ENCODE measurements at regions not wholly inside any gene's neighbourhood (a gene's known extent, or its start where the extent isn't known, plus 50 kb on each side); places are given as distances from the start of the nearest gene placed in this dataset.
"Not testable (repeated sequence)": the region's sequence is repeated elsewhere in the genome, so short reads cannot be mapped to it uniquely, and the experiment has no call there.

- no peak overlapping the region for H3K4me3 ChIP-seq (ENCODE audit: low read depth in 1 of 2, low read length in 2 of 2)
- H3K27me3 ChIP-seq (ENCODE audit: control insufficient read depth in 1 of 2, insufficient read depth in 2 of 2, low read length in 2 of 2): no peaks in the 10 kb centered on the region
- H3K27ac ChIP-seq (ENCODE audit: low read depth in 2 of 2, low read length in 1 of 2): no peak overlapping the region
- H3K4me1 ChIP-seq (ENCODE audit: control insufficient read depth in 2 of 2, insufficient read depth in 2 of 2, low read length in 1 of 2): no peaks in the 10 kb centered on the region
- no peaks in the 10 kb centered on the region for H3K36me3 ChIP-seq (ENCODE audit: control insufficient read depth in 2 of 2, insufficient read depth in 2 of 2, low read length in 1 of 2)
- 73 to 75% methylated on average over 3 of the region's 3 CpGs for WGBS, 2 donors
- peaks cover 0 to 2% of the 10 kb centered on the region in 2 donors for H3K9me3 ChIP-seq (ENCODE audit: control insufficient read depth in 2 of 2, insufficient read depth in 1 of 2, low read depth in 1 of 2, low read length in 1 of 2)
Observed at GRCh38 chr11:90318651-90319050, 95.8 kb upstream of the CHORDC1 start.

- H3K27me3 ChIP-seq (ENCODE audit: control insufficient read depth in 1 of 2, insufficient read depth in 2 of 2, low read length in 2 of 2): no peaks in the 10 kb centered on the region
- no peaks in the 10 kb centered on the region for H3K36me3 ChIP-seq (ENCODE audit: control insufficient read depth in 2 of 2, insufficient read depth in 2 of 2, low read length in 1 of 2)
- H3K9me3 ChIP-seq (ENCODE audit: control insufficient read depth in 2 of 2, insufficient read depth in 1 of 2, low read depth in 1 of 2, low read length in 1 of 2): no peaks in the 10 kb centered on the region
- H3K4me1 ChIP-seq (ENCODE audit: control insufficient read depth in 2 of 2, insufficient read depth in 2 of 2, low read length in 1 of 2): no peaks in the 10 kb centered on the region
- H3K27ac ChIP-seq (ENCODE audit: low read depth in 2 of 2, low read length in 1 of 2): no peak overlapping the region
- H3K4me3 ChIP-seq (ENCODE audit: low read depth in 1 of 2, low read length in 2 of 2): no peak overlapping the region
- 82% methylated on average over 1 of the region's 1 CpG for WGBS, 2 donors
Observed at GRCh38 chr11:90310210-90310609, 87.4 kb upstream of the CHORDC1 start.

- Histone ChIP-seq H3K36me3 (ENCODE audit: control insufficient read depth in 2 of 2, insufficient read depth in 2 of 2, low read length in 1 of 2) (no peaks in the 10 kb centered on the region), H3K4me1 (ENCODE audit: control insufficient read depth in 2 of 2, insufficient read depth in 2 of 2, low read length in 1 of 2) (no peaks in the 10 kb centered on the region), H3K9me3 (ENCODE audit: control insufficient read depth in 2 of 2, insufficient read depth in 1 of 2, low read depth in 1 of 2, low read length in 1 of 2) (no peaks in the 10 kb centered on the region), H3K27ac (ENCODE audit: low read depth in 2 of 2, low read length in 1 of 2) (no peak overlapping the region), H3K27me3 (ENCODE audit: control insufficient read depth in 1 of 2, insufficient read depth in 2 of 2, low read length in 2 of 2) (no peaks in the 10 kb centered on the region), H3K4me3 (ENCODE audit: low read depth in 1 of 2, low read length in 2 of 2) (no peak overlapping the region)
- WGBS, 2 donors: 23 to 31% methylated on average over 2 of the region's 2 CpGs
Observed at GRCh38 chr11:90309693-90310092, 86.8 kb upstream of the CHORDC1 start.

- no peaks in the 10 kb centered on the region for H3K36me3 ChIP-seq (ENCODE audit: control insufficient read depth in 2 of 2, insufficient read depth in 2 of 2, low read length in 1 of 2)
- 83 to 86% methylated on average over 3 of the region's 3 CpGs for WGBS, 2 donors
Observed at GRCh38 chr11:90294526-90294925, 71.7 kb upstream of the CHORDC1 start.

GRCh38 chr11:90294091-90294490, 71.2 kb upstream of the CHORDC1 start:
- Histone ChIP-seq H3K9me3 (ENCODE audit: control insufficient read depth in 2 of 2, insufficient read depth in 1 of 2, low read depth in 1 of 2, low read length in 1 of 2) (no peaks in the 10 kb centered on the region), H3K27ac (ENCODE audit: low read depth in 2 of 2, low read length in 1 of 2) (no peak overlapping the region), H3K27me3 (ENCODE audit: control insufficient read depth in 1 of 2, insufficient read depth in 2 of 2, low read length in 2 of 2) (no peaks in the 10 kb centered on the region), H3K36me3 (ENCODE audit: control insufficient read depth in 2 of 2, insufficient read depth in 2 of 2, low read length in 1 of 2) (no peaks in the 10 kb centered on the region), H3K4me1 (ENCODE audit: control insufficient read depth in 2 of 2, insufficient read depth in 2 of 2, low read length in 1 of 2) (no peaks in the 10 kb centered on the region), H3K4me3 (ENCODE audit: low read depth in 1 of 2, low read length in 2 of 2) (no peak overlapping the region)
- 83 to 89% methylated on average over 2 of the region's 2 CpGs for WGBS, 2 donors

More at GRCh38 chr11:90294526-90294925, 71.7 kb upstream of the CHORDC1 start:
- Histone ChIP-seq H3K27ac (ENCODE audit: low read depth in 2 of 2, low read length in 1 of 2) (no peak overlapping the region), H3K4me3 (ENCODE audit: low read depth in 1 of 2, low read length in 2 of 2) (no peak overlapping the region), H3K4me1 (ENCODE audit: control insufficient read depth in 2 of 2, insufficient read depth in 2 of 2, low read length in 1 of 2) (no peaks in the 10 kb centered on the region), H3K9me3 (ENCODE audit: control insufficient read depth in 2 of 2, insufficient read depth in 1 of 2, low read depth in 1 of 2, low read length in 1 of 2) (no peaks in the 10 kb centered on the region), H3K27me3 (ENCODE audit: control insufficient read depth in 1 of 2, insufficient read depth in 2 of 2, low read length in 2 of 2) (no peaks in the 10 kb centered on the region)

- Histone ChIP-seq H3K36me3 (ENCODE audit: control insufficient read depth in 2 of 2, insufficient read depth in 2 of 2, low read length in 1 of 2) (no peaks in the 10 kb centered on the region), H3K9me3 (ENCODE audit: control insufficient read depth in 2 of 2, insufficient read depth in 1 of 2, low read depth in 1 of 2, low read length in 1 of 2) (no peaks in the 10 kb centered on the region), H3K27me3 (ENCODE audit: control insufficient read depth in 1 of 2, insufficient read depth in 2 of 2, low read length in 2 of 2) (no peaks in the 10 kb centered on the region), H3K4me1 (ENCODE audit: control insufficient read depth in 2 of 2, insufficient read depth in 2 of 2, low read length in 1 of 2) (no peaks in the 10 kb centered on the region), H3K27ac (ENCODE audit: low read depth in 2 of 2, low read length in 1 of 2) (no peak overlapping the region), H3K4me3 (ENCODE audit: low read depth in 1 of 2, low read length in 2 of 2) (no peak overlapping the region)
- WGBS, 2 donors: 44 to 55% methylated on average over 3 of the region's 3 CpGs
Observed at GRCh38 chr11:90288212-90288821, 65.5 kb upstream of the CHORDC1 start.

- WGBS, 2 donors: 78 to 86% methylated on average over 2 of the region's 2 CpGs
- Histone ChIP-seq H3K27me3 (ENCODE audit: control insufficient read depth in 1 of 2, insufficient read depth in 2 of 2, low read length in 2 of 2) (no peaks in the 10 kb centered on the region), H3K4me1 (ENCODE audit: control insufficient read depth in 2 of 2, insufficient read depth in 2 of 2, low read length in 1 of 2) (no peaks in the 10 kb centered on the region), H3K27ac (ENCODE audit: low read depth in 2 of 2, low read length in 1 of 2) (no peak overlapping the region), H3K36me3 (ENCODE audit: control insufficient read depth in 2 of 2, insufficient read depth in 2 of 2, low read length in 1 of 2) (no peaks in the 10 kb centered on the region), H3K4me3 (ENCODE audit: low read depth in 1 of 2, low read length in 2 of 2) (no peak overlapping the region), H3K9me3 (ENCODE audit: control insufficient read depth in 2 of 2, insufficient read depth in 1 of 2, low read depth in 1 of 2, low read length in 1 of 2) (peaks cover 0 to 2% of the 10 kb centered on the region in 2 donors)
Observed at GRCh38 chr11:90286640-90287039, 63.8 kb upstream of the CHORDC1 start.

- 66 to 67% methylated on average over 1 of the region's 1 CpG for WGBS, 2 donors
- no peaks in the 10 kb centered on the region for H3K4me1 ChIP-seq (ENCODE audit: control insufficient read depth in 2 of 2, insufficient read depth in 2 of 2, low read length in 1 of 2)
- H3K4me3 ChIP-seq (ENCODE audit: low read depth in 1 of 2, low read length in 2 of 2): no peak overlapping the region
- H3K27me3 ChIP-seq (ENCODE audit: control insufficient read depth in 1 of 2, insufficient read depth in 2 of 2, low read length in 2 of 2): no peaks in the 10 kb centered on the region
- H3K36me3 ChIP-seq (ENCODE audit: control insufficient read depth in 2 of 2, insufficient read depth in 2 of 2, low read length in 1 of 2): no peaks in the 10 kb centered on the region
- no peak overlapping the region for H3K27ac ChIP-seq (ENCODE audit: low read depth in 2 of 2, low read length in 1 of 2)
- H3K9me3 ChIP-seq (ENCODE audit: control insufficient read depth in 2 of 2, insufficient read depth in 1 of 2, low read depth in 1 of 2, low read length in 1 of 2): peaks cover 0 to 2% of the 10 kb centered on the region in 2 donors
Observed at GRCh38 chr11:90284171-90284570, 61.3 kb upstream of the CHORDC1 start.

- not testable (repeated sequence) for H3K27ac ChIP-seq (ENCODE audit: low read depth in 2 of 2, low read length in 1 of 2); H3K36me3 ChIP-seq (ENCODE audit: control insufficient read depth in 2 of 2, insufficient read depth in 2 of 2, low read length in 1 of 2); H3K9me3 ChIP-seq (ENCODE audit: control insufficient read depth in 2 of 2, insufficient read depth in 1 of 2, low read depth in 1 of 2, low read length in 1 of 2); H3K4me1 ChIP-seq (ENCODE audit: control insufficient read depth in 2 of 2, insufficient read depth in 2 of 2, low read length in 1 of 2); H3K27me3 ChIP-seq (ENCODE audit: control insufficient read depth in 1 of 2, insufficient read depth in 2 of 2, low read length in 2 of 2); H3K4me3 ChIP-seq (ENCODE audit: low read depth in 1 of 2, low read length in 2 of 2)
- WGBS, 2 donors: 86 to 90% methylated on average over 13 of the region's 13 CpGs
Observed at GRCh38 chr11:90282551-90283071, 59.8 kb upstream of the CHORDC1 start.

- 85 to 91% methylated on average over 4 of the region's 4 CpGs for WGBS, 2 donors
- H3K4me1 ChIP-seq (ENCODE audit: control insufficient read depth in 2 of 2, insufficient read depth in 2 of 2, low read length in 1 of 2): no peaks in the 10 kb centered on the region
- H3K27ac ChIP-seq (ENCODE audit: low read depth in 2 of 2, low read length in 1 of 2): no peak overlapping the region
- no peaks in the 10 kb centered on the region for H3K27me3 ChIP-seq (ENCODE audit: control insufficient read depth in 1 of 2, insufficient read depth in 2 of 2, low read length in 2 of 2)
- H3K36me3 ChIP-seq (ENCODE audit: control insufficient read depth in 2 of 2, insufficient read depth in 2 of 2, low read length in 1 of 2): no peaks in the 10 kb centered on the region
- H3K9me3 ChIP-seq (ENCODE audit: control insufficient read depth in 2 of 2, insufficient read depth in 1 of 2, low read depth in 1 of 2, low read length in 1 of 2): no peaks in the 10 kb centered on the region
- H3K4me3 ChIP-seq (ENCODE audit: low read depth in 1 of 2, low read length in 2 of 2): no peak overlapping the region
Observed at GRCh38 chr11:90274362-90274761, 51.5 kb upstream of the CHORDC1 start.

Measured in esophagus (tissue), 2 donors.